ENCODE measurements at regions not wholly inside any gene's neighbourhood (a gene's known extent, or its start where the extent isn't known, plus 50 kb on each side); places are given as distances from the start of the nearest gene placed in this dataset.

DNA sequence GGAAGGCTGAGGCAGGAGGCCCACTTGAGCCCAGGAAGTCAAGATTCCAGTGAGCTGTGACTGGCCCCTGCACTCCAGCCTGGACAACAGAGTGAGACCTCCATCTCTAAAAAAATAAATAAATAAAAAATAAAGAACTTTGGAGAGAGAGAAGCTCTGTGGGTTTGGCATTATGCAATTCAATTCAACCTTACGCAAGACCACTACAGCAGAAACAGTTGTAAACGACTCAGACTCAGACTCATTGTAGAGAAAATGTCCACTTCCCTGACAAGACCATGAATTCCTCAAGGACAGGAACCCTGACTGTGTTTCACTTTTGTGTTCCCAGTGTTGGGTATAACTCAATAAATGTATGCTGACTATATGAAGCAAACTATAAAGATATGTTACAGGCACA lies 90.3 kb upstream of the C3orf80 start:
- Histone ChIP-seq H3K4me2 (ENCODE audit: insufficient read depth, low read length) (no peak overlapping the region), H2AFZ (ENCODE audit: low read length) (no peak overlapping the region)

DNA sequence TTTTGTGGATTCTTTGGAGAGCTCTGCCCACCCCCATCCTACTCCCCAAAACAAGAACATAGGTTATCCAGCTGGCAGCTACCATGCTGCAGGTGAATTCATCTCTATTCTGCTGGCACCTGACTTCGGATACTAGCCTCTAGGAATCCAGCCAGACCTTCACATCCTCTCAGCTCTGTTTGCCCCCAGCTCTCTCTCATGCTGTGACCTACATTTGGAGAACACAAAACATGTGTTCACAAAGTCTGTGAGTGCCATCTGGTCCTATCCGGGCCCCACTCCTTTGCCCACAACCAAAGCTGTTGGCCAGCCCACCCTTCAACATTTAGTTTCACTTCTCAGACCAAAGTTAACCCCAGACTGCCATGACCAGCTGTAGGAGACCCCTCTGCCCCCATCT lies 89.4 kb upstream of the C3orf80 start:
- no peaks in the 10 kb centered on the region for H3K9me3 ChIP-seq (ENCODE audit: low read depth, low read length)

More for the DNA sequence above, 90.3 kb upstream of the C3orf80 start:
- Histone ChIP-seq H4K20me1 (ENCODE audit: insufficient read depth, low read length) (no peaks in the 10 kb centered on the region), H3K79me2 (ENCODE audit: insufficient read depth, low read length) (no peaks in the 10 kb centered on the region), H3K4me1 (ENCODE audit: insufficient read depth, low read length) (peaks cover 23% of the 10 kb centered on the region), H3K4me3 (ENCODE audit: insufficient read depth, low read length) (no peak overlapping the region), H3K27me3 (ENCODE audit: insufficient read depth, low read length) (no peaks in the 10 kb centered on the region), H3K27ac (ENCODE audit: low read depth, low read length) (no peak overlapping the region), H3K9me3 (ENCODE audit: low read depth, low read length) (no peaks in the 10 kb centered on the region), H3K36me3 (ENCODE audit: insufficient read depth, low read length) (no peaks in the 10 kb centered on the region)
- no peak for TF ChIP-seq CTCF (IDR thresholded peaks at IDR 0.05; ENCODE audit: extremely low read depth, low read depth, low read length)
- peak; percentile 65 for DNase-seq (ENCODE audit: insufficient read length, low spot score, missing footprints)

DNA sequence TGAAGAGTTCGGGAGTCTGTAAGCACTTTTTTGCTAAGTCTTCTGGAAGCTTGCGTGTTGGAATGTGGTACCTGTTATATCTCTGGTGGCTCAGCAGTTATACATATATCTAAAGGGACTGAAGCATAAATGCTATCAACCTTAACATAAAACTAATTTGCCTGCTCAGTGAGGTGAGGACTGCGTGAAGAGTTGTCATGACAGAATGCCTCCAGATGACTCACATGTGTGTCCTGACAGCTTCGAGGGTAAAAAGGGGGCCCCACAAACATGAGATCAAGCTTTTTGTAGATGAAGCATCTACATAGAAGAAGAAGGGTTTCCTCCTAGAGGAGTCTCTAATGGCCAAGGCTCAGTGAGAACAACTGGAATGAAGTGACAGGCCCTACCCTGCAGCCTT lies 88.8 kb upstream of the C3orf80 start:
- no peak overlapping the region for H3K4me2 ChIP-seq (ENCODE audit: insufficient read depth, low read length)
- no peaks in the 10 kb centered on the region for H3K27me3 ChIP-seq (ENCODE audit: insufficient read depth, low read length)
- H3K79me2 ChIP-seq (ENCODE audit: insufficient read depth, low read length), result no peaks in the 10 kb centered on the region
- H3K9me3 ChIP-seq (ENCODE audit: low read depth, low read length), result no peaks in the 10 kb centered on the region
- no peaks in the 10 kb centered on the region for H4K20me1 ChIP-seq (ENCODE audit: insufficient read depth, low read length)
- no peak overlapping the region for H3K4me3 ChIP-seq (ENCODE audit: insufficient read depth, low read length)
- DNase-seq (ENCODE audit: insufficient read length, low spot score, missing footprints), result no peak
- no peaks in the 10 kb centered on the region for H3K36me3 ChIP-seq (ENCODE audit: insufficient read depth, low read length)
- TF ChIP-seq CTCF (IDR thresholded peaks at IDR 0.05; ENCODE audit: extremely low read depth, low read depth, low read length), result no peak
- H3K4me1 ChIP-seq (ENCODE audit: insufficient read depth, low read length), result peaks cover 11% of the 10 kb centered on the region
- no peak overlapping the region for H2AFZ ChIP-seq (ENCODE audit: low read length)
- no peak overlapping the region for H3K27ac ChIP-seq (ENCODE audit: low read depth, low read length)

More for the DNA sequence above, 89.4 kb upstream of the C3orf80 start:
- H3K27ac ChIP-seq (ENCODE audit: low read depth, low read length), result no peak overlapping the region
- no peaks in the 10 kb centered on the region for H3K27me3 ChIP-seq (ENCODE audit: insufficient read depth, low read length)
- no peaks in the 10 kb centered on the region for H4K20me1 ChIP-seq (ENCODE audit: insufficient read depth, low read length)
- no peaks in the 10 kb centered on the region for H3K79me2 ChIP-seq (ENCODE audit: insufficient read depth, low read length)
- TF ChIP-seq CTCF (IDR thresholded peaks at IDR 0.05; ENCODE audit: extremely low read depth, low read depth, low read length), result no peak
- no peaks in the 10 kb centered on the region for H3K36me3 ChIP-seq (ENCODE audit: insufficient read depth, low read length)
- no peak overlapping the region for H2AFZ ChIP-seq (ENCODE audit: low read length)
- DNase-seq (ENCODE audit: insufficient read length, low spot score, missing footprints), result no peak
- no peak overlapping the region for H3K4me3 ChIP-seq (ENCODE audit: insufficient read depth, low read length)
- peaks cover 16% of the 10 kb centered on the region for H3K4me1 ChIP-seq (ENCODE audit: insufficient read depth, low read length)
- H3K4me2 ChIP-seq (ENCODE audit: insufficient read depth, low read length), result no peak overlapping the region

DNA sequence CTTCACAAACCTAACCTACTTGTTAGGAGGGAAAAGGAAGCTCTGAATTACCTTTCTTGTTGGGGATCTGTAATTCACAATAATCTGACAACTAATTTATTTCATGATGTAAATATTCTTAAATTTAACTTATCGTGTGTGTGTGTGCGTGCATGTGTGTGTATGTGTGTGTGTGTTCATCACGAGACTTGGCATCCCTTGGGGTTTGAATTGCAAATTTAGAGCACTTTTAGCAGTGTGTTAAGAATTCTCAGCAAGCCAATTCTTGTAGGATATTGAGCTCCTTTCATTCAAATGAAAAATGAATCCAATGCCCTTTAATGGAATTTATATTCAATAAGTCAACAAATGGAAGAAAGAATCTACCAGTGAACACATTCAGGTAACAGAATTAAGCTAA lies 85.9 kb upstream of the C3orf80 start:
- Histone ChIP-seq H3K4me2 (ENCODE audit: insufficient read depth, low read length) (no peak overlapping the region), H3K36me3 (ENCODE audit: insufficient read depth, low read length) (no peaks in the 10 kb centered on the region), H4K20me1 (ENCODE audit: insufficient read depth, low read length) (no peaks in the 10 kb centered on the region), H2AFZ (ENCODE audit: low read length) (no peak overlapping the region), H3K4me1 (ENCODE audit: insufficient read depth, low read length) (peaks cover 11% of the 10 kb centered on the region), H3K27ac (ENCODE audit: low read depth, low read length) (no peak overlapping the region), H3K4me3 (ENCODE audit: insufficient read depth, low read length) (no peak overlapping the region), H3K79me2 (ENCODE audit: insufficient read depth, low read length) (no peaks in the 10 kb centered on the region), H3K27me3 (ENCODE audit: insufficient read depth, low read length) (no peaks in the 10 kb centered on the region), H3K9me3 (ENCODE audit: low read depth, low read length) (no peaks in the 10 kb centered on the region)
- DNase-seq (ENCODE audit: insufficient read length, low spot score, missing footprints), result no peak
- TF ChIP-seq CTCF (IDR thresholded peaks at IDR 0.05; ENCODE audit: extremely low read depth, low read depth, low read length), result no peak

Measured in osteoblast (primary cell).